H1 (cell line): ENCODE measurements at regions not wholly inside any gene's neighbourhood (a gene's known extent, or its start where the extent isn't known, plus 50 kb on each side); places are given as distances from the start of the nearest gene placed in this dataset.

Experiments used
- CTCF ChIA-PET: fragments of 300-600 bp; sonication (Branson Sonifier 250); formaldehyde crosslinking; loops from one replicate; lab custom pipeline; 2021; ENCODE audit not compliant: partially characterized antibody; lab: Charles Lee
- POLR2A ChIA-PET: fragments of 300-600 bp; sonication (Branson Sonifier 250); formaldehyde crosslinking; loops from one replicate; lab custom pipeline; 2021; ENCODE audit warnings: inconsistent platforms; ENCODE audit not compliant: partially characterized antibody; lab: Charles Lee
- DNase-seq, 2 experiments: peaks; one replicate each; pipeline versions ENCODE4 v3.0.0 to v3.0.0-alpha.2; 2010 to 2022; ENCODE audit warnings: low spot score in 2 of 2, low read depth in 1 of 2, mixed read lengths in 1 of 2
- FAIRE-seq: peaks from 2 replicates; lab custom pipeline; 2011; peaks lifted over from hg19 to GRCh38; lab: Jason Lieb, UNC
- H2AFZ ChIP-seq: 2 replicates; pipeline ENCODE4 v1.8.1; 2012; ENCODE audit warnings: low read length, inconsistent platforms
- H2AK5ac ChIP-seq: 2 replicates; pipeline ENCODE4 v1.6.1; 2013; ENCODE audit warnings: low read depth, low read length
- H2BK120ac ChIP-seq: replicated peaks from 2 replicates; pipeline ENCODE3; 2013; ENCODE audit warnings: low read depth, low read length, inconsistent platforms
- H2BK12ac ChIP-seq: 2 replicates; pipeline ENCODE4 v1.6.1; 2013; ENCODE audit warnings: low read depth, low read length
- H2BK15ac ChIP-seq: 2 replicates; pipeline ENCODE4 v1.6.1; 2013; ENCODE audit warnings: low read length
- H2BK20ac ChIP-seq: 2 replicates; pipeline ENCODE4 v1.6.1; 2013; ENCODE audit warnings: low read length
- H2BK5ac ChIP-seq: 2 replicates; pipeline ENCODE4 v1.6.1; 2013; ENCODE audit warnings: low read depth, low read length
- H3K14ac ChIP-seq: 2 replicates; pipeline ENCODE4 v1.6.1; 2013; ENCODE audit warnings: inconsistent platforms; ENCODE audit not compliant: insufficient read length
- H3K18ac ChIP-seq: 2 replicates; pipeline ENCODE4 v1.6.1; 2013; ENCODE audit warnings: low read length; ENCODE audit errors: extremely low read depth
- H3K23ac ChIP-seq: 2 replicates; pipeline ENCODE4 v1.6.1; 2013; ENCODE audit warnings: inconsistent platforms; ENCODE audit not compliant: insufficient read length
- H3K23me2 ChIP-seq: 2 replicates; pipeline ENCODE4 v1.6.1; 2013; ENCODE audit warnings: low read depth, low read length
- H3K27ac ChIP-seq: 2 replicates; pipeline ENCODE4 v1.6.1; 2011; ENCODE audit warnings: low read depth, low read length, inconsistent platforms
- H3K27me3 ChIP-seq, 4 experiments: replicated peaks in 1 of 4; 1 replicate in 1 of 4; 2 replicates in 3 of 4; pipeline versions ENCODE4 v1.6.1 to v1.8.1; 2011 to 2013; ENCODE audit warnings: low read length in 3 of 4, mild to moderate bottlenecking in 3 of 4, inconsistent platforms in 2 of 4, mixed read lengths in 2 of 4, moderate library complexity in 1 of 4; ENCODE audit not compliant: control insufficient read depth in 3 of 4, insufficient read depth in 3 of 4; ENCODE audit errors: extremely low read depth in 1 of 4
- H3K36me3 ChIP-seq, 4 experiments: 2 replicates each; pipeline versions ENCODE4 v1.6.1 to v1.8.1; 2011 to 2013; ENCODE audit warnings: mild to moderate bottlenecking in 4 of 4, low read length in 3 of 4, moderate library complexity in 2 of 4, control low read depth in 1 of 4, inconsistent platforms in 1 of 4; ENCODE audit not compliant: insufficient read depth in 4 of 4, control insufficient read depth in 2 of 4
- H3K4ac ChIP-seq: replicated peaks from 2 replicates; pipeline ENCODE3; 2013; ENCODE audit warnings: low read length, low read depth, mixed read lengths, inconsistent platforms; ENCODE audit not compliant: insufficient read length
- H3K4me1 ChIP-seq, 4 experiments: replicated peaks in 1 of 4; 1 replicate in 1 of 4; 2 replicates in 3 of 4; pipeline versions ENCODE4 v1.6.1 to v1.8.1; 2011 to 2013; ENCODE audit warnings: low read length in 3 of 4, inconsistent platforms in 2 of 4, mixed read lengths in 1 of 4; ENCODE audit not compliant: insufficient read depth in 4 of 4, control insufficient read depth in 3 of 4
- H3K4me2 ChIP-seq, 2 experiments: 2 replicates each; pipeline versions ENCODE4 v1.6.1 to v1.8.1; 2011 to 2013; ENCODE audit warnings: low read depth in 2 of 2, low read length in 2 of 2, control low read depth in 1 of 2, inconsistent platforms in 1 of 2, mild to moderate bottlenecking in 1 of 2; ENCODE audit not compliant: insufficient read depth in 1 of 2
- H3K4me3 ChIP-seq, 4 experiments: fragments of 200-600, 300-600 bp in 1 of 4; sonication (generic), shearing (Covaris generic), sonication (Bioruptor Twin) in 1 of 4; 2 replicates each; pipeline versions ENCODE4 v1.5.1 to v1.8.1; 2011 to 2016; ENCODE audit warnings: low read length in 4 of 4, low read depth in 3 of 4, control low read depth in 2 of 4, inconsistent platforms in 2 of 4, mild to moderate bottlenecking in 2 of 4, mixed read lengths in 1 of 4, moderate library complexity in 1 of 4; ENCODE audit not compliant: insufficient read depth in 2 of 4; ENCODE audit errors: extremely low read depth in 1 of 4
- H3K56ac ChIP-seq: replicated peaks from 2 replicates; pipeline ENCODE3; 2013; ENCODE audit warnings: low read depth, mild to moderate bottlenecking, mixed read lengths, low read length, inconsistent platforms; ENCODE audit not compliant: insufficient read length
- H3K79me1 ChIP-seq: 2 replicates; pipeline ENCODE4 v1.6.1; 2013; ENCODE audit warnings: low read depth, low read length, control low read depth
- H3K79me2 ChIP-seq, 2 experiments: 2 replicates each; pipeline versions ENCODE4 v1.6.1 to v1.8.1; 2012 to 2013; ENCODE audit warnings: low read length in 2 of 2, mild to moderate bottlenecking in 2 of 2, inconsistent platforms in 1 of 2; ENCODE audit not compliant: insufficient read depth in 2 of 2, control insufficient read depth in 1 of 2
- H3K9ac ChIP-seq, 4 experiments: replicated peaks in 1 of 4; 1 replicate in 1 of 4; 2 replicates in 3 of 4; pipeline versions ENCODE4 v1.6.1 to v1.8.1; 2011 to 2013; ENCODE audit warnings: low read depth in 3 of 4, low read length in 3 of 4, control low read depth in 2 of 4, mild to moderate bottlenecking in 2 of 4, moderate library complexity in 2 of 4, inconsistent platforms in 1 of 4; ENCODE audit errors: extremely low read depth in 1 of 4
- H3K9me3 ChIP-seq, 2 experiments: 2 replicates each; pipeline versions ENCODE4 v1.6.1 to v1.8.1; 2012 to 2013; ENCODE audit warnings: mild to moderate bottlenecking in 2 of 2, moderate library complexity in 2 of 2, control low read depth in 1 of 2, inconsistent platforms in 1 of 2, low read depth in 1 of 2, low read length in 1 of 2, mixed read lengths in 1 of 2; ENCODE audit not compliant: insufficient read depth in 2 of 2
- H4K20me1 ChIP-seq, 2 experiments: replicated peaks in 1 of 2; 2 replicates each; pipeline versions ENCODE3 to v1.8.1; 2011 to 2013; ENCODE audit warnings: inconsistent platforms in 2 of 2, low read length in 2 of 2, mild to moderate bottlenecking in 1 of 2; ENCODE audit not compliant: insufficient read depth in 2 of 2, control insufficient read depth in 1 of 2
- H4K5ac ChIP-seq: 2 replicates; pipeline ENCODE4 v1.6.1; 2013; ENCODE audit warnings: low read length, low read depth, mixed read lengths, inconsistent platforms; ENCODE audit not compliant: insufficient read length
- H4K8ac ChIP-seq: 2 replicates; pipeline ENCODE4 v1.8.0; 2013; ENCODE audit warnings: mild to moderate bottlenecking, moderate library complexity, low read length, inconsistent platforms; ENCODE audit not compliant: insufficient read depth; ENCODE audit errors: extremely low read depth
- H4K91ac ChIP-seq: replicated peaks from 2 replicates; pipeline ENCODE3; 2013; ENCODE audit warnings: low read length, mixed read lengths, inconsistent platforms; ENCODE audit not compliant: insufficient read length
- CHD1 ChIP-seq: IDR thresholded peaks from 2 replicates; pipeline ENCODE4 v1.6.1; 2012; ENCODE audit warnings: low read depth, low read length, improper control_type of control experiment
- CHD2 ChIP-seq: IDR thresholded peaks from 2 replicates; pipeline ENCODE4 v1.6.1; 2012; ENCODE audit warnings: low read length, improper control_type of control experiment
- EGR1 ChIP-seq: IDR thresholded peaks from 2 replicates; pipeline ENCODE4 v1.6.1; 2011; ENCODE audit warnings: low read depth, low read length, borderline replicate concordance
- HDAC6 ChIP-seq: IDR thresholded peaks from one replicate; pipeline ENCODE4 v1.7.1; 2012; ENCODE audit warnings: low read depth, mild to moderate bottlenecking, inconsistent platforms, low read length, moderate library complexity
- JUND ChIP-seq: IDR thresholded peaks from 2 replicates; pipeline ENCODE4 v1.6.1; 2011; ENCODE audit warnings: mild to moderate bottlenecking, improper control_type of control experiment, low read length
- SAP30 ChIP-seq: fragments of 300-600 bp; sonication (generic); IDR thresholded peaks from 2 replicates; pipeline ENCODE4 v1.7.1; 2012; ENCODE audit warnings: low read length, moderate library complexity, mild to moderate bottlenecking, inconsistent platforms; ENCODE audit not compliant: insufficient read depth, insufficient replicate concordance
- SIX5 ChIP-seq: IDR thresholded peaks from 2 replicates; pipeline ENCODE4 v1.6.1; 2011; ENCODE audit warnings: mild to moderate bottlenecking, low read depth, low read length
- SP4 ChIP-seq: IDR thresholded peaks from 2 replicates; pipeline ENCODE4 v1.6.1; 2012; ENCODE audit warnings: low read length, inconsistent platforms
- TAF1 ChIP-seq: IDR thresholded peaks from 2 replicates; pipeline ENCODE4 v1.6.1; 2011; ENCODE audit warnings: mild to moderate bottlenecking, low read depth, low read length
- TBP ChIP-seq: IDR thresholded peaks from 2 replicates; pipeline ENCODE4 v1.6.1; 2011; ENCODE audit warnings: low read depth, low read length, improper control_type of control experiment
- WGBS, 2 experiments: shearing (Covaris generic) in 1 of 2; methylation state at CpG; one replicate each; pipeline versions ENCODE4 v1.1.6 to v1.1.7; 2013 to 2015; ENCODE audit warnings: low lambda C conversion rate in 2 of 2, mixed read lengths in 2 of 2, inconsistent platforms in 1 of 2, low coverage in 1 of 2, missing lambda C conversion rate in 1 of 2; ENCODE audit not compliant: insufficient replicate concordance in 2 of 2, insufficient coverage in 1 of 2, insufficient read length in 1 of 2; ENCODE audit errors: extremely low coverage in 1 of 2, missing lambda C conversion rate in 1 of 2; 5-methylcytosine and 5-hydroxymethylcytosine counted together
- TF ChIP-seq, protein P1 (sequence below), 3 experiments: IDR thresholded peaks; 1 replicate in 2 of 3; 2 replicates in 1 of 3; pipeline versions ENCODE4 v1.5.1 to v1.6.1; 2011; ENCODE audit warnings: low read length in 3 of 3, mild to moderate bottlenecking in 3 of 3, inconsistent platforms in 2 of 3, low read depth in 1 of 3, moderate library complexity in 1 of 3; ENCODE audit not compliant: insufficient read depth in 1 of 3; ENCODE audit errors: control extremely low read depth in 1 of 3

DNA sequence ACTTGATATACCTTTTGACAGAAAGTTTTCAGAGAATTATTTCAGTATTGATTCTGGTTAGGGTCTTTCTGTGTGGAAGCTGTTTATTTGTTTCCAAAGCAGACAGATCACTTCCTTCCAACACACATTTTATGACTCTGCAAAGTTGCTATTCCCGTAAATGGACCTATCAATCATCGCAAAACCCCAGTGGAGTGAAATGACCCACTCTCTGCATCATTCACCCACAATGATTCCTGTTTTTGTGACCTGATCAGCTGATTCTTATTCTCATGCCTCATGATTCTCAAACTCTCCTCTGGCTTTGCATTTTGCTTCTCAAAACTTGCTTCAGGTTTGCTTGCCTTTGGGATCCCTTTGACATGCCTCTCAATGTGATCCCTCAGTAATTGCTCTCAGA, 453.7 kb downstream of the PCDH17 start:
- CTCF ChIA-PET: no interaction called here
- H3K4me3 ChIP-seq: no peak overlapping the region

More for the DNA sequence above, 453.7 kb downstream of the PCDH17 start:
- Histone ChIP-seq H4K8ac (no peak overlapping the region), H2BK12ac (no peak overlapping the region), H3K36me3 (no peaks in the 10 kb centered on the region), H4K91ac (no peak overlapping the region), H3K9me3 (no peaks in the 10 kb centered on the region), H3K27me3 (no peaks in the 10 kb centered on the region), H2AFZ (0 out of 2 replicates have a peak overlapping the region, but pooled peaks have one; percentile 24), H2BK120ac (no peak overlapping the region), H3K56ac (no peak overlapping the region), H4K5ac (no peak overlapping the region), H2AK5ac (no peak overlapping the region), H4K20me1 (no peaks in the 10 kb centered on the region), H2BK5ac (no peak overlapping the region), H3K4me2 (no peak overlapping the region), H3K23ac (no peak overlapping the region), H2BK15ac (no peak overlapping the region), H3K23me2 (no peaks in the 10 kb centered on the region), H3K79me2 (no peaks in the 10 kb centered on the region), H3K18ac (no peak overlapping the region), H2BK20ac (no peak overlapping the region), H3K4ac (no peak overlapping the region), H3K27ac (no peak overlapping the region), H3K79me1 (no peaks in the 10 kb centered on the region), H3K9ac (no peak overlapping the region), H3K14ac (no peak overlapping the region), H3K4me1 (peaks cover 0 to 2% (median 0%) of the 10 kb centered on the region in 4 experiments; a peak in 1 of 7 replicates)
- DNase-seq (no peak), FAIRE-seq (no peak)
- 81% methylated on average over 2 of the region's 2 CpGs; no CpG with 5 or more reads in 1 of the 2 experiments for WGBS, 2 experiments
- TF ChIP-seq SAP30 (no peak), JUND (no peak), CHD2 (no peak), SP4 (no peak), EGR1 (no peak), HDAC6 (no peak), TBP (no peak), CHD1 (no peak), SIX5 (no peak), TAF1 (no peak)
- TF ChIP-seq, protein P1, sequence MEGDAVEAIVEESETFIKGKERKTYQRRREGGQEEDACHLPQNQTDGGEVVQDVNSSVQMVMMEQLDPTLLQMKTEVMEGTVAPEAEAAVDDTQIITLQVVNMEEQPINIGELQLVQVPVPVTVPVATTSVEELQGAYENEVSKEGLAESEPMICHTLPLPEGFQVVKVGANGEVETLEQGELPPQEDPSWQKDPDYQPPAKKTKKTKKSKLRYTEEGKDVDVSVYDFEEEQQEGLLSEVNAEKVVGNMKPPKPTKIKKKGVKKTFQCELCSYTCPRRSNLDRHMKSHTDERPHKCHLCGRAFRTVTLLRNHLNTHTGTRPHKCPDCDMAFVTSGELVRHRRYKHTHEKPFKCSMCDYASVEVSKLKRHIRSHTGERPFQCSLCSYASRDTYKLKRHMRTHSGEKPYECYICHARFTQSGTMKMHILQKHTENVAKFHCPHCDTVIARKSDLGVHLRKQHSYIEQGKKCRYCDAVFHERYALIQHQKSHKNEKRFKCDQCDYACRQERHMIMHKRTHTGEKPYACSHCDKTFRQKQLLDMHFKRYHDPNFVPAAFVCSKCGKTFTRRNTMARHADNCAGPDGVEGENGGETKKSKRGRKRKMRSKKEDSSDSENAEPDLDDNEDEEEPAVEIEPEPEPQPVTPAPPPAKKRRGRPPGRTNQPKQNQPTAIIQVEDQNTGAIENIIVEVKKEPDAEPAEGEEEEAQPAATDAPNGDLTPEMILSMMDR (IDR thresholded peaks at IDR 0.05; ENCODE audit: control extremely low read depth in 1 of 3, insufficient read depth in 1 of 3, low read depth in 1 of 3, low read length in 3 of 3): no peak
- POLR2A ChIA-PET: no interaction called here
